Endothelial cell of umbilical vein (primary cell): ENCODE measurements at regions not wholly inside any gene's neighbourhood (a gene's known extent, or its start where the extent isn't known, plus 50 kb on each side); places are given as distances from the start of the nearest gene placed in this dataset.

ENCODE experiments used
- BruUV-seq: library from RNA; stranded (reverse); fragments of 400-500 nt; replicated peaks from 2 replicates; lab custom pipeline; 2021; lab: Mats Ljungman, UMichigan
- CTCF ChIA-PET: fragments of 300-600, 350-600 bp; sonication (Branson Sonifier 250); formaldehyde crosslinking; loops from one replicate; lab custom pipeline; 2021; ENCODE audit warnings: antibody characterized with exemption, inconsistent platforms; lab: Charles Lee
- POLR2A ChIA-PET: fragments of 300-600, 350-600 bp; sonication (Branson Sonifier 250); formaldehyde crosslinking; loops from one replicate; lab custom pipeline; 2021; ENCODE audit warnings: antibody characterized with exemption, inconsistent platforms; lab: Charles Lee
- DNase-seq: peaks from one replicate; pipeline ENCODE4 v3.0.0-alpha.2; 2011; ENCODE audit warnings: low read depth, low spot score
- FAIRE-seq: peaks from 2 replicates; lab custom pipeline; 2011; peaks lifted over from hg19 to GRCh38; lab: Jason Lieb, UNC
- H2AFZ ChIP-seq: 2 replicates; pipeline ENCODE4 v1.6.0; 2012; ENCODE audit warnings: low read depth, low read length, control low read depth, inconsistent platforms
- H3K27ac ChIP-seq: 2 replicates; pipeline ENCODE4 v1.5.1; 2011; ENCODE audit warnings: low read depth, mild to moderate bottlenecking, control low read depth, low read length, moderate library complexity; ENCODE audit not compliant: insufficient read depth
- H3K27me3 ChIP-seq, 2 experiments: 2 replicates each; pipeline versions ENCODE4 v1.6.0 to v1.6.1; 2011; ENCODE audit warnings: low read length in 2 of 2, mixed read lengths in 1 of 2; ENCODE audit not compliant: control insufficient read depth in 2 of 2, insufficient read depth in 2 of 2
- H3K36me3 ChIP-seq, 2 experiments: 2 replicates in 1 of 2; 3 replicates in 1 of 2; pipeline ENCODE4 v1.5.1; 2011; ENCODE audit warnings: low read length in 2 of 2, mild to moderate bottlenecking in 1 of 2, moderate library complexity in 1 of 2; ENCODE audit not compliant: control insufficient read depth in 2 of 2, insufficient read depth in 2 of 2; ENCODE audit errors: extremely low read depth in 1 of 2
- H3K4me1 ChIP-seq: 3 replicates; pipeline ENCODE4 v1.5.1; 2011; ENCODE audit warnings: mild to moderate bottlenecking, low read length; ENCODE audit not compliant: control insufficient read depth, insufficient read depth; ENCODE audit errors: extremely low read depth
- H3K4me2 ChIP-seq: 2 replicates; pipeline ENCODE4 v1.6.1; 2011; ENCODE audit warnings: low read length, control low read depth, mixed read lengths; ENCODE audit not compliant: insufficient read depth
- H3K4me3 ChIP-seq, 3 experiments: fragments of 200-600 bp in 1 of 3; sonication (generic), shearing (Covaris generic) in 1 of 3; replicated peaks in 1 of 3; 2 replicates each; pipeline ENCODE4 v1.5.1; 2011 to 2016; ENCODE audit warnings: control low read depth in 3 of 3, low read length in 3 of 3, mild to moderate bottlenecking in 2 of 3, inconsistent platforms in 1 of 3, low read depth in 1 of 3, moderate library complexity in 1 of 3; ENCODE audit not compliant: insufficient read depth in 1 of 3
- H3K79me2 ChIP-seq: 2 replicates; pipeline ENCODE4 v1.6.0; 2012; ENCODE audit warnings: low read length, inconsistent platforms; ENCODE audit not compliant: control insufficient read depth, insufficient read depth
- H3K9ac ChIP-seq: replicated peaks from 2 replicates; pipeline ENCODE3; 2011; ENCODE audit warnings: low read length, control low read depth; ENCODE audit not compliant: insufficient read depth; ENCODE audit errors: extremely low read depth
- H3K9me1 ChIP-seq: replicated peaks from 3 replicates; pipeline ENCODE4 v1.6.0; 2011; ENCODE audit warnings: mild to moderate bottlenecking, low read length; ENCODE audit not compliant: control insufficient read depth, insufficient read depth; ENCODE audit errors: extremely low read depth
- H3K9me3 ChIP-seq: replicated peaks from 2 replicates; pipeline ENCODE4 v1.5.1; 2012; ENCODE audit warnings: low read length, inconsistent platforms; ENCODE audit not compliant: control insufficient read depth, insufficient read depth
- H4K20me1 ChIP-seq: replicated peaks from 2 replicates; pipeline ENCODE3; 2011; ENCODE audit warnings: mild to moderate bottlenecking, low read length; ENCODE audit not compliant: control insufficient read depth, insufficient read depth; ENCODE audit errors: extremely low read depth
- JUN ChIP-seq: IDR thresholded peaks from 2 replicates; pipeline ENCODE4 v1.6.1; 2011; ENCODE audit warnings: borderline replicate concordance, low read depth; ENCODE audit not compliant: insufficient read length, insufficient read depth
- MAX ChIP-seq: IDR thresholded peaks from 2 replicates; pipeline ENCODE4 v1.6.1; 2011; ENCODE audit not compliant: insufficient read depth, insufficient read length
- MYC ChIP-seq: IDR thresholded peaks from one replicate; pipeline ENCODE4 v1.6.1; 2011; ENCODE audit warnings: mild to moderate bottlenecking, low read depth, low read length
- dilution Hi-C: fragments of 300-500 bp; cut with MboI; formaldehyde crosslinking; loops from one replicate; pipeline ENCODE4 v1.15.0; 2019; ENCODE audit warnings: low sequenced_read_pairs; ENCODE audit not compliant: extremely low pct_ligation_motif_present
- intact Hi-C: fragments of 100-400 bp; cut with micrococcal nuclease; formaldehyde crosslinking; loops from one replicate; pipeline ENCODE4 v1.10.0; 2022

- Histone ChIP-seq H3K27ac (no peak overlapping the region), H3K9me1 (no peaks in the 10 kb centered on the region), H3K4me1 (peaks cover 3% of the 10 kb centered on the region), H3K9me3 (no peaks in the 10 kb centered on the region), H3K36me3 (peaks cover 2 to 8% of the 10 kb centered on the region in 2 experiments), H3K4me2 (no peak overlapping the region), H3K9ac (no peak overlapping the region), H4K20me1 (no peaks in the 10 kb centered on the region), H3K27me3 (no peaks in the 10 kb centered on the region), H2AFZ (no peak overlapping the region), H3K79me2 (no peaks in the 10 kb centered on the region), H3K4me3 (no peak overlapping the region)
- ChIA-PET POLR2A (no interaction called here), CTCF (interaction anchor here (0.7 to 6.0 kb wide), 4 partner anchors 65 to 162 kb away, joined by 3 to 88 read pairs (median 34); no protein-coding TSS in a partner anchor)
- no TSS peak for BruUV-seq
- DNase-seq (no peak), FAIRE-seq (no peak)
- no peak for TF ChIP-seq MYC
- no peak for TF ChIP-seq JUN
- TF ChIP-seq MAX = no peak
- dilution Hi-C loops (no loop called here), intact Hi-C loops (no loop called here)
Measured at GRCh38 chr17:77493238-77493820, 352.6 kb downstream of the SEC14L1 start.

- dilution Hi-C loops (no loop called here), intact Hi-C loops (no loop called here)
- no peak overlapping the region for H2AFZ ChIP-seq
- no peaks in the 10 kb centered on the region for H3K9me3 ChIP-seq
- H3K4me2 ChIP-seq = no peak overlapping the region
- no TSS peak for BruUV-seq
- H3K9me1 ChIP-seq = no peaks in the 10 kb centered on the region
- ChIA-PET CTCF (interaction anchor here (0.5 to 6.0 kb wide), 13 partner anchors 43 to 398 kb away, joined by 3 to 88 read pairs (median 4); no protein-coding TSS in a partner anchor), POLR2A (no interaction called here)
- no peaks in the 10 kb centered on the region for H4K20me1 ChIP-seq
- DNase-seq (no peak), FAIRE-seq (no peak)
- no peaks in the 10 kb centered on the region for H3K79me2 ChIP-seq
- no peak for TF ChIP-seq JUN
- TF ChIP-seq MAX = no peak
- H3K36me3 ChIP-seq = peaks cover 2 to 5% of the 10 kb centered on the region in 2 experiments
- H3K4me3 ChIP-seq = no peak overlapping the region
- no peaks in the 10 kb centered on the region for H3K27me3 ChIP-seq
- H3K9ac ChIP-seq = no peak overlapping the region
- peaks cover 3% of the 10 kb centered on the region for H3K4me1 ChIP-seq
- H3K27ac ChIP-seq = no peak overlapping the region
Measured at GRCh38 chr17:77493901-77494663, 353.3 kb downstream of the SEC14L1 start.
